Suprapubic skin (tissue), 4 donors: ENCODE measurements at regions not wholly inside any gene's neighbourhood (a gene's known extent, or its start where the extent isn't known, plus 50 kb on each side); places are given as distances from the start of the nearest gene placed in this dataset.

ENCODE experiments used
- DNase-seq, 2 donors: peaks; one replicate each; pipeline ENCODE4 v3.0.0-alpha.2; 2019; ENCODE audit warnings: low spot score in 2 of 2
- H3K27ac ChIP-seq: fragments of 200-600 bp; sonication (generic); one replicate; pipeline ENCODE4 v1.5.1; 2019
- H3K27me3 ChIP-seq: fragments of 200-600 bp; sonication (generic); one replicate; pipeline ENCODE4 v1.5.1; 2019
- H3K36me3 ChIP-seq: fragments of 200-600 bp; sonication (generic); one replicate; pipeline ENCODE4 v1.5.1; 2019
- H3K4me1 ChIP-seq: fragments of 200-600 bp; sonication (generic); one replicate; pipeline ENCODE4 v1.5.1; 2019
- H3K4me3 ChIP-seq: fragments of 200-600 bp; sonication (generic); one replicate; pipeline ENCODE4 v1.5.1; 2019; ENCODE audit warnings: mild to moderate bottlenecking
- H3K9me3 ChIP-seq: fragments of 200-600 bp; sonication (generic); one replicate; pipeline ENCODE4 v1.5.1; 2019
- EP300 ChIP-seq: sonication (generic); formaldehyde crosslinking; IDR thresholded peaks from one replicate; pipeline ENCODE4 v1.6.1; 2017; ENCODE audit warnings: antibody characterized with exemption
- POLR2A ChIP-seq, 2 donors: fragments of 450-650 bp; IDR thresholded peaks; one replicate each; pipeline ENCODE4 v1.6.1; 2017; ENCODE audit warnings: antibody characterized with exemption in 2 of 2, mild to moderate bottlenecking in 2 of 2, moderate library complexity in 2 of 2
- POLR2AphosphoS5 ChIP-seq, 3 donors: sonication (generic); formaldehyde crosslinking; IDR thresholded peaks; one replicate each; pipeline ENCODE4 v1.6.1; 2017; ENCODE audit warnings: antibody characterized with exemption in 3 of 3
- WGBS: methylation state at CpG from one replicate; pipeline ENCODE4 v1.1.5; 2018; 5-methylcytosine and 5-hydroxymethylcytosine counted together
- TF ChIP-seq, protein P1 (sequence below), 2 donors: fragments of 200-600 bp in 1 of 2; fragments of 450-650 bp in 1 of 2; sonication (generic) in 1 of 2; IDR thresholded peaks; one replicate each; pipeline ENCODE4 v1.5.1; 2016 to 2019; ENCODE audit warnings: antibody characterized with exemption in 2 of 2, mild to moderate bottlenecking in 1 of 2, moderate library complexity in 1 of 2

DNA sequence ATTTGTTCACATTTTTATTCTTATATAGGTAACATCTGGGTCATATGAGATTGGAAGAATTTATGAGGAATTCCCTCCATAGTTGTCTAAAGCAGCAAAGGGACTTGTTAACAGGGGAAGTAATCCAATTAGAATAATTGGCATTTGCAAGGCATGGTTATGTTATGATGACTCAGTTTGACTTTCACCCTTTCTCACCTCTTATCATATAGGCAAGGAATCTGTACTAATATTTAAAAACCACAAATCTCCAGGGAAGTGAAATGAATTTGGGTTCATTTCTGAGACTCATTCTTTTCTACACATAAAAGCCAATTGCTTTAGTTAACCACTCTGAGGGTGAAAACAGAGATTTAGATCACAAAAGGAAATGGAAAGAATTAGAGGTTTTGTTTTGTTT, 281.5 kb upstream of the DKK2 start:
- H3K9me3 ChIP-seq, result no peaks in the 10 kb centered on the region
- no peak overlapping the region for H3K4me3 ChIP-seq
- no peaks in the 10 kb centered on the region for H3K4me1 ChIP-seq
- no peaks in the 10 kb centered on the region for H3K27me3 ChIP-seq
- no peaks in the 10 kb centered on the region for H3K36me3 ChIP-seq
- no peak for DNase-seq
- TF ChIP-seq POLR2A (IDR thresholded peaks at IDR 0.05) (no peak), POLR2AphosphoS5 (IDR thresholded peaks at IDR 0.05) (no peak), EP300 (no peak)
- TF ChIP-seq, protein P1, sequence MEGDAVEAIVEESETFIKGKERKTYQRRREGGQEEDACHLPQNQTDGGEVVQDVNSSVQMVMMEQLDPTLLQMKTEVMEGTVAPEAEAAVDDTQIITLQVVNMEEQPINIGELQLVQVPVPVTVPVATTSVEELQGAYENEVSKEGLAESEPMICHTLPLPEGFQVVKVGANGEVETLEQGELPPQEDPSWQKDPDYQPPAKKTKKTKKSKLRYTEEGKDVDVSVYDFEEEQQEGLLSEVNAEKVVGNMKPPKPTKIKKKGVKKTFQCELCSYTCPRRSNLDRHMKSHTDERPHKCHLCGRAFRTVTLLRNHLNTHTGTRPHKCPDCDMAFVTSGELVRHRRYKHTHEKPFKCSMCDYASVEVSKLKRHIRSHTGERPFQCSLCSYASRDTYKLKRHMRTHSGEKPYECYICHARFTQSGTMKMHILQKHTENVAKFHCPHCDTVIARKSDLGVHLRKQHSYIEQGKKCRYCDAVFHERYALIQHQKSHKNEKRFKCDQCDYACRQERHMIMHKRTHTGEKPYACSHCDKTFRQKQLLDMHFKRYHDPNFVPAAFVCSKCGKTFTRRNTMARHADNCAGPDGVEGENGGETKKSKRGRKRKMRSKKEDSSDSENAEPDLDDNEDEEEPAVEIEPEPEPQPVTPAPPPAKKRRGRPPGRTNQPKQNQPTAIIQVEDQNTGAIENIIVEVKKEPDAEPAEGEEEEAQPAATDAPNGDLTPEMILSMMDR (IDR thresholded peaks at IDR 0.05), result no peak
- no peak overlapping the region for H3K27ac ChIP-seq

DNA sequence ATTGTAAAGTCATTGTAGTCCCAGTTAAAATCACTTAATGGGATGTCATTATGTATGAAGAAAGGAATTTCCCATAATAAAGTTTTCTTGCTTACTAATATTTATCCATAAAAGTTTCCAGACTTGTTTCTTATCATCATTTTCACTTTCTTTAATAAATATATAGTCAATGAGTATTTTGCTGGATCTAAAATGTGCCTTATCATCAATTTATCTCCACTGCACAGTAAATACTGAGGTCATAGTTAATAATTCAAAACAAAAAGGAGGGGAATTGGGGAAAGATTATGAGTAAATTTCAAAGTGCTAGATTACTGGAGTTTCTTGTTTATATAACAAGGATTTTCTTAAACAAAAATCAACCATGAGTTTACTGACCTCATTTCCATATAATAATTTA, 279.5 kb upstream of the DKK2 start:
- Histone ChIP-seq H3K4me3 (no peak overlapping the region), H3K9me3 (no peaks in the 10 kb centered on the region), H3K4me1 (no peaks in the 10 kb centered on the region), H3K27ac (no peak overlapping the region), H3K27me3 (no peaks in the 10 kb centered on the region), H3K36me3 (no peaks in the 10 kb centered on the region)
- TF ChIP-seq EP300 (no peak), POLR2A (IDR thresholded peaks at IDR 0.05) (no peak)
- DNase-seq, result no peak

GRCh38 chr4:107314156-107314555, 278.0 kb upstream of the DKK2 start:
- WGBS, result 76% methylated on average over 1 of the region's 1 CpG
- Histone ChIP-seq H3K4me1 (no peaks in the 10 kb centered on the region), H3K4me3 (no peak overlapping the region), H3K9me3 (no peaks in the 10 kb centered on the region), H3K36me3 (no peaks in the 10 kb centered on the region), H3K27ac (no peak overlapping the region), H3K27me3 (no peaks in the 10 kb centered on the region)
- TF ChIP-seq POLR2A (IDR thresholded peaks at IDR 0.05), result no peak
- TF ChIP-seq, protein P1 (IDR thresholded peaks at IDR 0.05), result no peak
- no peak for TF ChIP-seq EP300
- no peak for TF ChIP-seq POLR2AphosphoS5 (IDR thresholded peaks at IDR 0.05)
- DNase-seq, result no peak

DNA sequence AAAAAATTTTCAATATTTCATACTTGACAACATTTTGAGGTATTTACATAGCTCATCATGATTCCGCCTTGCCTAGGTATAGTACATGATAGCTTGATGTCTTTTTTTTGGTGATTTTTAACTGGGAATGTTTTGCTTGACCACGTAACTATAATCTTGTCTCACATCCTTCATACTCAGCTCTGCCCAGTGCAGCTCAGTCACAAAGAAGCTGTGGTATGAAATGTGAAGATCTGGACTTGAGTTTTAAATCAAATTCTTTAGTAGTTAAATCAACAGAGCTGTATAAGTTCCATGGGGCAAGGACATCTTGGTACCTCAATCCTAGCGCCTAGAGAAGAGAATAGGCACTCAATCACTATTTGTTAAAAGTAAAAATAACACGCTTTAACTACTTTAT, 276.3 kb upstream of the DKK2 start:
- WGBS, result 73% methylated on average over 4 of the region's 4 CpGs
- Histone ChIP-seq H3K9me3 (no peaks in the 10 kb centered on the region), H3K36me3 (no peaks in the 10 kb centered on the region), H3K4me1 (no peaks in the 10 kb centered on the region), H3K4me3 (no peak overlapping the region), H3K27me3 (no peaks in the 10 kb centered on the region), H3K27ac (no peak overlapping the region)
- TF ChIP-seq EP300, result no peak
- TF ChIP-seq, protein P1 (IDR thresholded peaks at IDR 0.05), result no peak
- no peak for TF ChIP-seq POLR2A (IDR thresholded peaks at IDR 0.05)
- DNase-seq, result no peak

GRCh38 chr4:107304699-107305286, 268.7 kb upstream of the DKK2 start:
- H3K27me3 ChIP-seq, result no peaks in the 10 kb centered on the region
- no peak overlapping the region for H3K27ac ChIP-seq
- H3K4me3 ChIP-seq, result no peak overlapping the region
- DNase-seq, result no peak
- H3K4me1 ChIP-seq, result no peaks in the 10 kb centered on the region
- H3K9me3 ChIP-seq, result no peaks in the 10 kb centered on the region
- WGBS, result 34% methylated on average over 5 of the region's 5 CpGs
- no peaks in the 10 kb centered on the region for H3K36me3 ChIP-seq
- TF ChIP-seq, protein P1 (IDR thresholded peaks at IDR 0.05), result no peak
- TF ChIP-seq POLR2A (IDR thresholded peaks at IDR 0.05), result no peak
- TF ChIP-seq EP300, result no peak
- no peak for TF ChIP-seq POLR2AphosphoS5 (IDR thresholded peaks at IDR 0.05)

GRCh38 chr4:107299646-107300045, 263.5 kb upstream of the DKK2 start:
- WGBS, result 91% methylated on average over 2 of the region's 2 CpGs
- H3K27me3 ChIP-seq, result no peaks in the 10 kb centered on the region
- H3K4me1 ChIP-seq, result no peaks in the 10 kb centered on the region
- no peaks in the 10 kb centered on the region for H3K36me3 ChIP-seq
- H3K4me3 ChIP-seq, result no peak overlapping the region
- no peaks in the 10 kb centered on the region for H3K9me3 ChIP-seq
- H3K27ac ChIP-seq, result no peak overlapping the region
- no peak for DNase-seq
- TF ChIP-seq, protein P1 (IDR thresholded peaks at IDR 0.05), result no peak
- TF ChIP-seq POLR2AphosphoS5 (IDR thresholded peaks at IDR 0.05) (no peak), POLR2A (IDR thresholded peaks at IDR 0.05) (no peak)
